Loucy (cell line): ENCODE measurements at regions not wholly inside any gene's neighbourhood (a gene's known extent, or its start where the extent isn't known, plus 50 kb on each side); places are given as distances from the start of the nearest gene placed in this dataset.

ENCODE experiments used
- EZH2phosphoT487 ChIP-seq: fragments of 200-600 bp; IDR thresholded peaks from 2 replicates; pipeline ENCODE4 v1.6.1; 2018; ENCODE audit warnings: antibody characterized with exemption, mild to moderate bottlenecking, moderate library complexity, borderline replicate concordance
- TF ChIP-seq, protein P1 (sequence below): fragments of 200-600 bp; sonication (generic); conservative IDR thresholded peaks from 2 replicates; pipeline ENCODE4 v1.5.1; 2014; ENCODE audit warnings: mild to moderate bottlenecking, antibody characterized with exemption, low read length

DNA sequence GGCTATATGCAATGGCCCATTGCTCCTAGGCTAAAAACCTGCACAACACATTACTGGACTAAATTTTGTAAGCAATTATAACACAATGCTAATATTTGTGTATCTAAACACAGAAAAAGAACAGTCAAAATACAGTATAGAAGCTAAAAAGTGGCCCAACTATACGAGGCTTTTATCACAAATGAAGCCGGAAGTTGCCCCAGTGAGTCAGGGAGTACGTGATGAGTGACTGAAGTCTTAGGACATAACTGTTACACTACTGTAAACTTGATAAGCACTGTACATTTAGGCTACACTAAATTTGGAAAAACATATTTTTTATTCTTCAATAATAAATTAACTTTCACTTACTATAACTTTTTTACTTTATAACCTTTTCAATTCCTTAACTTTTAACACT is 105.2 kb upstream of the PRR16 start:
- TF ChIP-seq, protein P1, sequence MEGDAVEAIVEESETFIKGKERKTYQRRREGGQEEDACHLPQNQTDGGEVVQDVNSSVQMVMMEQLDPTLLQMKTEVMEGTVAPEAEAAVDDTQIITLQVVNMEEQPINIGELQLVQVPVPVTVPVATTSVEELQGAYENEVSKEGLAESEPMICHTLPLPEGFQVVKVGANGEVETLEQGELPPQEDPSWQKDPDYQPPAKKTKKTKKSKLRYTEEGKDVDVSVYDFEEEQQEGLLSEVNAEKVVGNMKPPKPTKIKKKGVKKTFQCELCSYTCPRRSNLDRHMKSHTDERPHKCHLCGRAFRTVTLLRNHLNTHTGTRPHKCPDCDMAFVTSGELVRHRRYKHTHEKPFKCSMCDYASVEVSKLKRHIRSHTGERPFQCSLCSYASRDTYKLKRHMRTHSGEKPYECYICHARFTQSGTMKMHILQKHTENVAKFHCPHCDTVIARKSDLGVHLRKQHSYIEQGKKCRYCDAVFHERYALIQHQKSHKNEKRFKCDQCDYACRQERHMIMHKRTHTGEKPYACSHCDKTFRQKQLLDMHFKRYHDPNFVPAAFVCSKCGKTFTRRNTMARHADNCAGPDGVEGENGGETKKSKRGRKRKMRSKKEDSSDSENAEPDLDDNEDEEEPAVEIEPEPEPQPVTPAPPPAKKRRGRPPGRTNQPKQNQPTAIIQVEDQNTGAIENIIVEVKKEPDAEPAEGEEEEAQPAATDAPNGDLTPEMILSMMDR = no peak
- no peak for TF ChIP-seq EZH2phosphoT487
